CD4-positive, alpha-beta T cell treated with Interleukin-17A for 1 hour (primary cell): ENCODE measurements at regions not wholly inside any gene's neighbourhood (a gene's known extent, or its start where the extent isn't known, plus 50 kb on each side); places are given as distances from the start of the nearest gene placed in this dataset.
A peak's percentile ranks its signal among the peaks of the same experiment; 100 is the strongest.
"Not testable (repeated sequence)": the region's sequence is repeated elsewhere in the genome, so short reads cannot be mapped to it uniquely, and the experiment has no call there.

ENCODE experiments used
- DNase-seq: peaks from one replicate; pipeline ENCODE4 v3.0.0-alpha.2; 2020

GRCh38 chrX:47776292-47777006 lies 60.3 kb upstream of the ZNF81 start:
- DNase-seq, result no peak

DNA sequence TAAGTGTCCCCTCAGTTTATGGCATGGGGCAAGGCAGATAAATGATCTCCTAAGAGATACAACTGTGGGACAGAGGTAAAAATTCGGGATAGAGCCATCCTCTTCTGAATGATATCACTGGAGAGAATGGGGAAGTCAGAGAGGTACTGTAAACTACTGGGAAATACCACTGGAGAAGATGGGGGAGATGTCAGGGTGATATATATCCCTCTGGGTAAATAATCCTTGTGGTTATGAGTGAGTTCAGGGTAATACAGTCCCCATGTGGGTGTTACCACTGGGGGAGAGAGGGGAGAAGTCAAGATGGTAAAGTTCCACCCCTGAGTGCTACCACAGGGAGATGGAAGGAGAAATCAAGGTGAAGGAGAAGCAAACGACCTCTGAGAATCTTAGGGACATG lies 63.9 kb upstream of the ZNF81 start:
- DNase-seq, result no peak

- no peak for DNase-seq
Observed at GRCh38 chrX:47771473-47771872, 65.2 kb upstream of the ZNF81 start.

DNA sequence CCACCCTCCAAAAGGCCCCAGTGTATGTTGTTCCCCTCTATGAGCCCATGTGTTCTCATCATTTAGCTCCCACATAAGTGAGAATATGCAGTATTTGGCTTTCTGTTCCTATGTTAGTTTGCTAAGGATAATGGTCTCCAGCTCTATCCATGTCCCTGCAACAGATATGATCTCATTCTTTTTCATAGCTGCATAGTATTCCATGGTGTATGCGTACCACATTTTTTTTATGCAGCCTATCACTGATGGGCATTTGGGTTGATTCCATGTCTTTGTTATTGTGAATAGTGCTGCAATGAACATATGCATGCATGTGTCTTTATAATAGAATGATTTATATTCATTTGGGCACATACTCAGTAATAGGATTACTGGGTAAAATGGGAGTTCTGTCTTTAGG lies 73.9 kb upstream of the ZNF81 start:
- DNase-seq, result not testable (repeated sequence)

GRCh38 chrX:47752685-47753084 lies 84.0 kb upstream of the ZNF81 start:
- no peak for DNase-seq

DNA sequence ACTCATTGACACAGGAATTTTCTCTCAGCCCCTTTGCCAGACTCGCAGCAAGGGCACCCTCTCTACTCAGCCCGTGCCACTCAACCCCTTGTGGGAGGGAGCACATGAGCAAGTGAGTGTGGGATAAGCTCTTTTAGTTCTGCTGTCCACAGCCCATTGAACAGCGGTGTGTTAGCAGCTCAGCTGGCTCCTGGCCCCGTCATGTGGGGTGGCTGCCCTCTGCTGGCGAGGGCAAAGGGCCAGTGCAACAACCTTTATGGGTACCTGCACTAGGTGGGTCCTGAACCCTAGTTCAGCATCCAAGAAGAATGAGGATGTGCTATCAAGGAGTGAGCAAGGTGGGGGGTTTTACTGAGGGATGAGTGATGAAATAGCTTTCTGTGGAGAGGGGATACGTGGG lies 85.0 kb upstream of the ZNF81 start:
- DNase-seq, result peak; percentile 16

DNA sequence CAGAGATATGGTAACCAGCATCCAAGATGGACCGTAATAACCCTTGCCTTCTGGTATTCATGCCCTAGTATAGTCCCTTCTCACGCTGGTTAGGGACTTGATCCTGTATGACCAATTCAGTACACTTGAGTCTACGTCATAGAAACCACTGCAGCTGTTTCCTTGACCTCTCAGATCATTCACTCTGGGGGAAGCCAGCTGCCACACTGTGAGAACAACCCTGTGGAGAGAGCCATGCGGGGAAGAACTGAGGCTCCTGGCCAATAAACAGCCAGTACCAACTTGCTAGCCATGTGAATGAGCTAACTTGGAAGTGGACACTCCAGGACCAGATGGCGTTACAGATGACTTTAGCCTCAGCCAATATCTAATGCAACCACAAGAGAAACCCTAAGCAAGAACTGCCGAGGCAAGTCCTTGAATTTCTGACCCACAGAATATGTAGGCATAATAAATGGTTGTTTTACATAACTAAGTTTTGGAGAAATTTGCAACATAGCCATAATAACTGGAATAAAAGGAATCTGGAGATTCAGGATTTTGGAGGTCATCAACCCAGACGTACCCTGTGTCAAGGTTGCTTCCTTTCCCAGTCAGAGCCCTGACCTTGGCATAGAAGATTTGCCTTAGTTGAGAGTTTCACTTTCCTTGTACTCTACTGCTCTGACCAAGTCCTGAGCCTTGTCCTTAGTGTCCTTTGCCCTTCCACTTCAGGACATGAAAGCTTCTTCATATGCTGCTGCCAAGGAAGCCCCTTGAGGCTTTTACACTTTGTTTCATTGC lies 87.3 kb upstream of the ZNF81 start:
- DNase-seq, result no peak

DNA sequence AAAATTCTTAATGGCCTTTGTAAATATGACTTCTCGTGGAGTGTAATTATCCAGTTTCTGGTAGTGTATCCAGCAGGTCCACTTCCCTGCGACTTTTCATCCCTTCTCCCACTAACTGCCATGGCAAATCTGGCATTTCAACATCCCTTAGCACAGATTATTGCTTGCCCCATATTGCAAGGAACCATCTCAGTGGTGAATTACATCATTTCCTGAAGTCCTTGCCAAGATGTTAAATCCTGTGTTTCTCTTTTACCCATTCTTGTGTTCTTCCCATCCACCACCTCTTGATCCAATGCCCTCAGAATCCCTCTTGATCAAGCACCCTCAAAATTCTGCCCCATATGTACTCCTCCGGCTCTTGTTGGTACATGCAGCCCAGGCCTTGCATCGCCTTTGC lies 88.1 kb upstream of the ZNF81 start:
- no peak for DNase-seq

DNA sequence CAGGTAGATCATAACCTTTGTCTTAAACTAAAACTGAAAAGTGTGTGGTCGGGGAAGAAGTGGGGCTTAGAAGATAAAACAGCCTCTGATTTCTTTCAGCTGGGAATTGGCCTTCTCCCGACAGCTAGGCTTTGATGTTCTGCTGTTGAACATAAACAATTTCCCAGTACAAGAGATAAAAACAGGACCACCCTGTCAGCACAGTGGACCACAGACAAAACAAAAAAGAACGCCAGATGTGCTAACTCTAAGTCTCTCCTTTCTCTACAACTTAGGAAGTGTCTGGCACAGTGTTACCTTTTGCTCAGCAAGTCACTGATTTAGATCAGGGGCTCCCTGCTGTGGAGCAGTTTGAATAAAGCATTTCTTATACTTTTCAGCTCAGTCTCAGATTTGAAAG lies 87.5 kb upstream of the UXT start:
- DNase-seq, result no peak

DNA sequence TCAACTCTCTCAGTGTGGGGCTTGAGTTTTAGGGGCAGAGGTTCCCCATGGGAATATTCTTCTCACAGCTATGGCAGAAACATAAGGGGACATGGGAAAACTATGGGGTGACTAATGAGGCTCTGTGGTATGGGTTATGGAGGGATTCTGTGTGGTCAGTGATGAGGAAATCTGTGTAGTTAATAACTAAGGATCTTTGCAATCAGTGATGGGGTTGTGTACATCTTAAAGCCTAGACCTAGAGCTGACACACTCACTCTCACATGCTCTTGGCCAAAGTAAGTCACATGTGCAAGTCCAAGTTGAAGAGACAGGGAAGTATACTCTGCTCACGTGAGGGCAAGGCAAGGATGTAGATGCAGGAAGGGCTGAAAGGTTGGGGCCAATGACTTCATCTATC lies 86.4 kb upstream of the UXT start:
- no peak for DNase-seq

- no peak for DNase-seq
Observed at GRCh38 chrX:47743504-47743903, 84.5 kb upstream of the UXT start.

DNA sequence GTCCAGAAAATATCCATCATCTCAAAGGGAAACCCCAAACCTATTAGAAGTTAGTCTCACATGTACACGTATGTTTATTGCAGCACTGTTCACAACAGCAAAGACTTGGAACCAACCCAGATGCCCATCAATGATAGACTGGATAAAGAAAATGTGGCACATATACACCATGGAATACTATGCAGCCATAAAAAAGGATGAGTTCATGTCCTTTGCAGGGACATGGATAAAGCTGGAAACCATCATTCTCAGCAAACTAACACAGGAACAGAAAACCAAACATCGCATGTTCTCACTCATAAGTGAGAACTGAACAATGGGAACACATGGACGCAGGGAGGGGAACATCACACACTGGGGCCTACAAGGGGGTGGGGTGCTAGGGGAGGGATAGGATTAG lies 79.9 kb upstream of the UXT start:
- not testable (repeated sequence) for DNase-seq

DNA sequence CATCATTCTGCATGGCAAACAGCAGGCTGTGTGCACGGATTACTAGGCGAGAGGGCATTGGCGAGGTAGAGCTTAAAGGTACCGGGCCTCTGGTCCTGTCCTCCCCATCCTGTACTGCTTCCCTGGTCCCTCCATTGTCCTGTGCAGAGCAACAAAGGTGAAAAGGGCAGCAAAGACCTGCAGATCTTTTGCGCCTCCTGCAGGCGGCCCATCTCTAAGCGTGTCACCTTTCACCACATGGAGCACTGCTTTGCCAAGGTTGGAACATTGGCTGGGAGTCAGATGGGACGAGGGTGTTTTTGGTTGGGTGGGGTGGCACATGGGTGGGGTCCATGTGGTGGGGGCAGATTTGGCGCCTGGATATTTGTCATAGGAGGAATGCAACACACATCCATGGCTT lies 64.7 kb upstream of the UXT start:
- DNase-seq, result no peak

- DNase-seq, result no peak
Observed at GRCh38 chrX:47723083-47723482, 64.1 kb upstream of the UXT start.

- no peak for DNase-seq
Observed at GRCh38 chrX:47722260-47722659, 63.3 kb upstream of the UXT start.

DNA sequence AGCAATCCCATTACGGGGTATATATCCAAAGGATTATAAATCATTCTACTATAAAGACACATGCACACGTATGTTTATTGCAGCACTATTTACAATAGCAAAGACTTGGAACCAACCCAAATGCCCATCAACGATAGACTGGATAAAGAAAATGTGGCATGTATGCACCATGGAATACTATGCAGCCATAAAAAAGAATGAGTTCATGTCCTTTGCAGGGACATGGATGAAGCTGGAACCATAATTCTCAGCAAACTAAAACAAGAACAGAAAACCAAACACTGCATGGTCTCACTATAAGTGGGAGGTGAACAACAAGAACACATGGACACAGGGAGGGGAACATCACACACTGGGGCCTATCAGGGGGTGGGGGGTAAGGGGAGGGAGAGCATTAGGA lies 56.1 kb upstream of the UXT start:
- DNase-seq, result not testable (repeated sequence)

GRCh38 chrX:47712675-47713074 lies 53.7 kb upstream of the UXT start:
- not testable (repeated sequence) for DNase-seq

GRCh38 chrX:47710252-47710651 lies 51.3 kb upstream of the UXT start:
- DNase-seq, result no peak
